NCI-H1694 (cell line): ENCODE measurements at regions not wholly inside any gene's neighbourhood (a gene's known extent, or its start where the extent isn't known, plus 50 kb on each side); places are given as distances from the start of the nearest gene placed in this dataset.
"Not testable (repeated sequence)": the region's sequence is repeated elsewhere in the genome, so short reads cannot be mapped to it uniquely, and the experiment has no call there.

Experiments used
- DNase-seq: peaks from one replicate; lab custom pipeline; 2025; lab: John Stamatoyannopoulos, UW

GRCh38 chr15:70602834-70603560 lies 160.4 kb downstream of the UACA start:
- no peak for DNase-seq

- DNase-seq = no peak
These were observed 161.1 kb downstream of the UACA start for GRCh38 chr15:70602281-70602680.

- no peak for DNase-seq
These were observed 165.4 kb downstream of the UACA start for GRCh38 chr15:70597945-70598344.

GRCh38 chr15:70597056-70597603 lies 166.2 kb downstream of the UACA start:
- no peak for DNase-seq

GRCh38 chr15:70596354-70597055 lies 166.9 kb downstream of the UACA start:
- DNase-seq = no peak

GRCh38 chr15:70593795-70594194 lies 169.6 kb downstream of the UACA start:
- no peak for DNase-seq

GRCh38 chr15:70589728-70590127 lies 173.6 kb downstream of the UACA start:
- no peak for DNase-seq

GRCh38 chr15:70589221-70589620 lies 174.1 kb downstream of the UACA start:
- DNase-seq = no peak

- DNase-seq = no peak
These were observed 174.7 kb downstream of the UACA start for GRCh38 chr15:70588613-70589012.

GRCh38 chr15:70587896-70588567 lies 175.3 kb downstream of the UACA start:
- no peak for DNase-seq

- not testable (repeated sequence) for DNase-seq
These were observed 176.2 kb downstream of the UACA start for GRCh38 chr15:70587012-70587634.

- DNase-seq = no peak
These were observed 177.1 kb downstream of the UACA start for GRCh38 chr15:70586241-70586640.

- no peak for DNase-seq
These were observed 177.7 kb downstream of the UACA start for GRCh38 chr15:70585707-70586034.

GRCh38 chr15:70584838-70585706 lies 178.3 kb downstream of the UACA start:
- no peak for DNase-seq

GRCh38 chr15:70584441-70584837 lies 178.9 kb downstream of the UACA start:
- no peak for DNase-seq

GRCh38 chr15:70583006-70583405 lies 180.4 kb downstream of the UACA start:
- no peak for DNase-seq

GRCh38 chr15:70582143-70582945 lies 181.0 kb downstream of the UACA start:
- no peak for DNase-seq

GRCh38 chr15:70580958-70581357 lies 182.4 kb downstream of the UACA start:
- no peak for DNase-seq

GRCh38 chr15:70580286-70580685 lies 183.1 kb downstream of the UACA start:
- no peak for DNase-seq

GRCh38 chr15:70579766-70580165 lies 183.6 kb downstream of the UACA start:
- DNase-seq = no peak

- no peak for DNase-seq
These were observed 185.2 kb downstream of the UACA start for GRCh38 chr15:70578196-70578595.
